AG04449 (cell line): ENCODE measurements at regions not wholly inside any gene's neighbourhood (a gene's known extent, or its start where the extent isn't known, plus 50 kb on each side); places are given as distances from the start of the nearest gene placed in this dataset.
"Not testable (repeated sequence)": the region's sequence is repeated elsewhere in the genome, so short reads cannot be mapped to it uniquely, and the experiment has no call there.

Source experiments
- CTCF ChIA-PET: fragments of 350-600 bp; formaldehyde crosslinking; extraction: SDS; loops from one replicate; lab custom pipeline; 2021; ENCODE audit warnings: antibody characterized with exemption; lab: Yijun Ruan, JAX
- POLR2A ChIA-PET: fragments of 400-600, 350-600 bp; formaldehyde crosslinking; extraction: SDS; loops from one replicate; lab custom pipeline; 2020; ENCODE audit warnings: antibody characterized with exemption, inconsistent platforms; lab: Yijun Ruan, JAX
- DNase-seq: peaks from one replicate; pipeline ENCODE4 v3.0.0-alpha.2; 2010; ENCODE audit warnings: low read depth, low spot score
- H3K4me3 ChIP-seq: 2 replicates; pipeline ENCODE4 v1.5.1; 2011; ENCODE audit warnings: low read depth, mild to moderate bottlenecking, control low read depth, low read length
- TF ChIP-seq, protein P1 (sequence below): IDR thresholded peaks from one replicate; pipeline ENCODE4 v1.5.1; 2011; ENCODE audit warnings: mild to moderate bottlenecking, moderate library complexity, low read length, control low read depth, inconsistent platforms; ENCODE audit not compliant: insufficient read depth; ENCODE audit errors: missing control alignments

- no peak overlapping the region for H3K4me3 ChIP-seq
- DNase-seq: no peak
- CTCF ChIA-PET: no interaction called here
- TF ChIP-seq, protein P1, sequence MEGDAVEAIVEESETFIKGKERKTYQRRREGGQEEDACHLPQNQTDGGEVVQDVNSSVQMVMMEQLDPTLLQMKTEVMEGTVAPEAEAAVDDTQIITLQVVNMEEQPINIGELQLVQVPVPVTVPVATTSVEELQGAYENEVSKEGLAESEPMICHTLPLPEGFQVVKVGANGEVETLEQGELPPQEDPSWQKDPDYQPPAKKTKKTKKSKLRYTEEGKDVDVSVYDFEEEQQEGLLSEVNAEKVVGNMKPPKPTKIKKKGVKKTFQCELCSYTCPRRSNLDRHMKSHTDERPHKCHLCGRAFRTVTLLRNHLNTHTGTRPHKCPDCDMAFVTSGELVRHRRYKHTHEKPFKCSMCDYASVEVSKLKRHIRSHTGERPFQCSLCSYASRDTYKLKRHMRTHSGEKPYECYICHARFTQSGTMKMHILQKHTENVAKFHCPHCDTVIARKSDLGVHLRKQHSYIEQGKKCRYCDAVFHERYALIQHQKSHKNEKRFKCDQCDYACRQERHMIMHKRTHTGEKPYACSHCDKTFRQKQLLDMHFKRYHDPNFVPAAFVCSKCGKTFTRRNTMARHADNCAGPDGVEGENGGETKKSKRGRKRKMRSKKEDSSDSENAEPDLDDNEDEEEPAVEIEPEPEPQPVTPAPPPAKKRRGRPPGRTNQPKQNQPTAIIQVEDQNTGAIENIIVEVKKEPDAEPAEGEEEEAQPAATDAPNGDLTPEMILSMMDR: no peak
- POLR2A ChIA-PET: no interaction called here
These were observed 125.4 kb upstream of the PGR start for GRCh38 chr11:101255036-101255435.

GRCh38 chr11:101254037-101254436, 124.4 kb upstream of the PGR start:
- ChIA-PET POLR2A (no interaction called here), CTCF (no interaction called here)
- no peak overlapping the region for H3K4me3 ChIP-seq
- TF ChIP-seq, protein P1: no peak
- no peak for DNase-seq

GRCh38 chr11:101245635-101246034, 116.0 kb upstream of the PGR start:
- DNase-seq, CTCF ChIA-PET, H3K4me3 ChIP-seq, POLR2A ChIA-PET: not testable (repeated sequence)

GRCh38 chr11:101245081-101245480, 115.5 kb upstream of the PGR start:
- H3K4me3 ChIP-seq, DNase-seq, CTCF ChIA-PET, POLR2A ChIA-PET: not testable (repeated sequence)

DNA sequence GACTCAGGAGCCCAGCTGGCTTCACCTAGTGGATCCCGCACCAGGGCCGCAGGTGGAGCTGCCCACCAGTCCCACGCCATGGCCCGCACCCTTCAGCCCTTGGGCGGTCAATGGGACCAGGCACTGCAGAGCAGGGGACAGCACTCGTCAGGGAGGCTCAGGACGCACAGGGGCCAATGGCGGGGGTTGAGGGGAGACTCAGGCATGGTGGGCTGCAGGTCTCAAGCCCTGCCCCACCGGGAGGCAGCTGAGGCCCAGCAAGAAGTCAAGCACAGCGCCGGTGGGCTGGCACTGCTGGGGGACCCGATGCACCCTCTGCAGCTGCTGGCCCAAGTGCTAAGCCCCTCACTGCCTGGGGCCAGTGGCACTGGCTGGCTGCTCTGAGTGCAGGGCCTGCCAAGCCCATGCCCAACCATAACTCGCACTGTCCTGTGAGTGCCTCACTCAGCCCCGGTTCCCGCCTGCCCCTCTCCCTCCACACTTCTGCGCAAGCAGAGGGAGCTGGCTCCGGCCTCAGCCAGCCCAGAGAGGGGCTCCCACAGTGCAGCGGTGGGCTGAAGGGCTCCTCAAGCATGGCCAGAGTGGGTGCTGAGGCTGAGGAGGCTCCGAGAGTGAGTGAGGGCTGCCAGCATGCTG, 111.7 kb upstream of the PGR start:
- TF ChIP-seq, protein P1: no peak

DNA sequence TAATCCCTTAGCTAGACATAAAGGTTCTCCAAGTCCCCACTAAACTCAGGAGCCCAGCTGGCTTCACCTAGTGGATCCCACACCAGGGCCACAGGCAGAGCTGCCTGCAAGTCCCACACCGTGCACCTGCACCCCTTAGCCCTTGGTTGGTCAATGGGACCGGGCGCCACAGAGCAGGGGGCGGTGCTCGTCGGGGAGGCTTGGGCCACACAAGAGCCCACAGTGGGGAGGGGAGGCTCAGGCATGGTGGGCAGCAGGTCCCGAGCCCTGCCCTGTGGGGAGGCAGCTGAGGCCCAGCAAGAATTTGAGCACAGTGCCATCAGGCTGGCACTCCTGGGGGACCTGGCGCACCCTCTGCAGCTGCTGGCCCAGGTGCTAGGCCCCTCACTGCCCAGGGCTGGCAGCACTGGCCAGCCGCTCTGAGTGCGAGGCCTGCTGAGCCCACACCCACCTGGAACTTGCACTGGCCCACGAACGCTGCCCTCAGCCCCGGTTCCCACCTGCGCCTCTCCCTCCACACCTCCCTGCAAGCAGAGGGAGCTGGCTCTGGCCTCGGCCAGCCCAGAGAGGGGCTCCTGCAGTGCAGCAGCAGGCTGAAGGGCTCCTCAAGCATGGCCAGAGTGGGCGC, 101.7 kb upstream of the PGR start:
- CTCF ChIA-PET: not testable (repeated sequence)

More for the DNA sequence above, 111.7 kb upstream of the PGR start:
- ChIA-PET POLR2A (no interaction called here), CTCF (no interaction called here)
- DNase-seq: no peak
- H3K4me3 ChIP-seq: no peak overlapping the region

GRCh38 chr11:101226617-101227016, 97.0 kb upstream of the PGR start:
- no peak overlapping the region for H3K4me3 ChIP-seq
- TF ChIP-seq, protein P1: no peak
- DNase-seq: no peak
- POLR2A ChIA-PET: no interaction called here
- CTCF ChIA-PET: no interaction called here

More for the DNA sequence above, 101.7 kb upstream of the PGR start:
- H3K4me3 ChIP-seq, POLR2A ChIA-PET, DNase-seq: not testable (repeated sequence)

DNA sequence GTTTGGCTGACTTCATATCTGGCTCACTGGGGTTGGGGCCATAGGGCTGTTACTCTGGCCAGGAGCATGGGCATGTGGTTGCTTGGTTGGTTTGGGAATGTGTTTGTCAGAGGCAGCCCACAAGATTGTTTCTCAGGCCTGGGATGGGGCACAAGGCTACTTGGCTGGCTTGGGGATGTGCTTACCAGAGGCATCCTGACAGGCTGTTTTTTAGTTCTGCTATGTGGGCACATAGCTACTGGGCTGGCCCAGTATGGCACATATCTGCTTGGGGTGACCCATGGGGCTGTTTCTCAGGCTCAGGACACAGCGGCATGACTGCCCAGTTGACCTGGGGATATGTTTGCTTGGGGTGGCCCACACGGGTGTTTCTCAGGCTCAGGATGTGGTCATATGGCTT, 94.6 kb upstream of the PGR start:
- TF ChIP-seq, protein P1: no peak
- H3K4me3 ChIP-seq: no peak overlapping the region
- POLR2A ChIA-PET: no interaction called here
- DNase-seq: no peak
- CTCF ChIA-PET: no interaction called here

GRCh38 chr11:101218091-101218490, 88.5 kb upstream of the PGR start:
- CTCF ChIA-PET, POLR2A ChIA-PET, H3K4me3 ChIP-seq, DNase-seq: not testable (repeated sequence)

DNA sequence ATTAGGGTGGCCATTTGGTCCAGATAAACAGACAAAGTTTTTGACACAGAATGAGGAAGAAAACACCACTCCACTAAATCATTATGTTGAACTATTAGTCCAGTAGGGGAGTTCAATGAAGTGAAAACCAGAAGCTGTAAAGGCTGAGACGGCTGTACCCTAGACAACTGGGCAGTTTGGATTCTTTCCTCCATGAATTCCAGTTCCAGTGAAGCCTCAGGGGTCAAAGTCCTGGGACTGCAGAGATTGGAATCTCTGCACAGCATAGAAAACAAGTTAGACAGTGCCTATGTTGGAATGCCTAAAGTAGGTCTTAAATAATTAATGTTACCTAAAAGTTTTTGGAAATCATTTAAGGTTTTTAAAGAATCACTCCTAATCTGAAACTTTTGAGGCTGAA, 86.5 kb upstream of the PGR start:
- CTCF ChIA-PET, DNase-seq, POLR2A ChIA-PET, H3K4me3 ChIP-seq: not testable (repeated sequence)
